ENCODE measurements at regions not wholly inside any gene's neighbourhood (a gene's known extent, or its start where the extent isn't known, plus 50 kb on each side); places are given as distances from the start of the nearest gene placed in this dataset.
A peak's percentile ranks its signal among the peaks of the same experiment; 100 is the strongest.
"Not testable (repeated sequence)": the region's sequence is repeated elsewhere in the genome, so short reads cannot be mapped to it uniquely, and the experiment has no call there.

DNA sequence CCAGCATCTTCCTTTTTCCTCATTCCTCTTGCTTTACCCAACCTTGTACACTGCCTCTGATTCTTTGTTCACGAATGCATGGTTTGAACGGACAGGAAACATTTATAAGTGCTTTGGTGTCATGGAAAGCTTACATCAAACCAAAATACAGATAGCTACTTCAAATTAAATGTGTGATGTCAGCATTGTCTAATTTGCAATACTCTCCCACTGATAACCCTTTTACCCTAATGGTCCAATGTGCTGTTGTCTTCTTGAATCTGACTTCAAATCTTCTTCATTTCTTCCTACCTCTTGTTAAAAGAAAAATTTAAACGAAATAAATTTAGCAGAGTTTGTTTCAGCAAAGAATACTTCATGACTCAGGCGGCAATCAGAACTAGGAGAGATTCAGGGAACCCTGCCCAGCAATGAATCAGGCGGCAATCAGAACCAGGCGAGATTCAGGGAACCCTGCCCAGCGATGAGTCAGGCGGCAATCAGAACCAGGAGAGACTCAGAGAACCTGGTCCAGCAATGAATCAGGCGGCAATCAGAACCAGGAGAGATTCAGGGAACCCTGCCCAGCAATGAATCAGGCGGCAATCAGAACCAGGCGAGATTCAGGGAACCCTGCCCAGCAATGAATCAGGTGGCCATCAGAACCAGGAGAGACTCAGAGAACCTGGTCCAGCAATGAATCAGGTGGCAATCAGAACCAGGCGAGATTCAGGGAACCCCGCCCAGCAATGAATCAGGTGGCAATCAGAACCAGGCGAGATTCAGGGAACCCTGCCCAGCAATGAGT, 1212.9 kb upstream of the TENM3 start:
- not testable (repeated sequence) for H3K36me3 Mint-ChIP-seq, H3K27ac Mint-ChIP-seq, H3K4me1 Mint-ChIP-seq, H3K4me3 Mint-ChIP-seq, H3K27me3 Mint-ChIP-seq
- H3K9me3 Mint-ChIP-seq: peaks cover 1 to 12% (median 2%) of the 10 kb centered on the region in 3 donors

DNA sequence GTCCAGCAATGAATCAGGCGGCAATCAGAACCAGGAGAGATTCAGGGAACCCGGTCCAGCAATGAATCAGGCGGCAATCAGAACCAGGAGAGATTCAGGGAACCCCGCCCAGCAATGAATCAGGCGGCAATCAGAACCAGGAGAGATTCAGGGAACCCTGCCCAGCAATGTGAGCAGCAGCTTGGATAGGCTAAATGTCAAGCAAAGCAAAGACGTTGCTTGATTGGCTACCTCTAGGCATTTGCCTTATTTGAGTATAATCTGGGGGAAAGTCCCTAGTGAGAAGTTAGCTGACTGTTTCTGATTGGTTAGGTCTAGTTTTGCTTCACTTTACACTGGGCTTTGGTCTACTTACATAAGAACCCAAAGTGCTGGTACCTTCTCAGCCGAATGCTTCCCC, 1212.2 kb upstream of the TENM3 start:
- peaks cover 1 to 12% (median 2%) of the 10 kb centered on the region in 3 donors for H3K9me3 Mint-ChIP-seq
- no peak overlapping the region for H3K4me3 Mint-ChIP-seq

GRCh38 chr4:181043486-181043885, 1199.7 kb upstream of the TENM3 start:
- Mint-ChIP-seq H3K9me3 (peaks cover 0 to 6% (median 0%) of the 10 kb centered on the region in 3 donors), H3K27me3 (no peaks in the 10 kb centered on the region), H3K4me3 (no peak overlapping the region), H3K27ac (no peak overlapping the region), H3K4me1 (no peaks in the 10 kb centered on the region), H3K36me3 (no peaks in the 10 kb centered on the region)

More for the DNA sequence above, 1212.2 kb upstream of the TENM3 start:
- Mint-ChIP-seq H3K27me3 (no peaks in the 10 kb centered on the region), H3K36me3 (no peaks in the 10 kb centered on the region), H3K4me1 (no peaks in the 10 kb centered on the region), H3K27ac (no peak overlapping the region)

DNA sequence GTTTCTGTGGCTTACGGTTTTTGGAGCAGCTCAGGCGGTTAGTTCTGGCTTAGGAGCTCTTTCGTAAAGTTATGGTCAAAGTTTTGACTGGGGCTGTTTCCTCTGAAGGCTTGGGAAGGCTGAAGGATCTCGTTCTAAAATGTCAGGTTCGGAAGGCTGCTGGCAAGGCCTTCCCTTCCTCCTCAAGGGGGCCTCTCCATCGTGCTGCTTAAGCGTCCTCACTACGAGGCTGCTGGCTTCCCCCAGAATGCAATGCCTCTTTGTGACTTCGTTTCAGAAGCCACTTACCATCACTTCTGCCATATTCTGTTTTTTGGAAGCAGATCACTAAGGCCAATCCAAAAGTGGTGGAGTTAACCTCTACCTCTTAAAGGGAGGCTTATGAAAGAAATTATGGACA, 1196.4 kb upstream of the TENM3 start:
- Mint-ChIP-seq H3K4me1 (no peaks in the 10 kb centered on the region), H3K27ac (no peak overlapping the region), H3K36me3 (no peaks in the 10 kb centered on the region)

DNA sequence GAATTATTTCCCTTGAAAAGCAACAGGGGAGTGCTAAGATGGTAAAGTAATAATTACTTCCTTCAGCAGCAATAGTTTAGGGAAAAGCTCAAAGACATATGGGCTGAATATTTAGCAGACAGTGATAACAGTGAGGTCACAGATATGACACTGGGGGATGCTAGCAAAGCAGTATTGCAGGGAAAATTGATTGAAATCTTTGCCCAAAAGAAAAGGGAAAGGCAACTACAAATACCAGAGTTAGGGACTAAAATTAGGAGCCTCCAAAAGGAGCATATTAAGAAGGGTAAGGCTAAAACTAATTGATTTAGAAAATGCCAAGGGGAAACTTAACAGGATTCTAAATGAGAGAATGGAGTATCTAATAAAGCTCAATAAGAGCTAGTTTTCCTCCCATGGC, 1191.3 kb upstream of the TENM3 start:
- Mint-ChIP-seq H3K4me1 (no peaks in the 10 kb centered on the region), H3K9me3 (peaks cover 0 to 4% (median 2%) of the 10 kb centered on the region in 3 donors), H3K27ac (no peak overlapping the region), H3K4me3 (no peak overlapping the region), H3K27me3 (no peaks in the 10 kb centered on the region), H3K36me3 (no peaks in the 10 kb centered on the region)

More for the DNA sequence above, 1196.4 kb upstream of the TENM3 start:
- Mint-ChIP-seq H3K9me3 (peaks cover 0 to 5% (median 2%) of the 10 kb centered on the region in 3 donors), H3K4me3 (no peak overlapping the region), H3K27me3 (no peaks in the 10 kb centered on the region)

DNA sequence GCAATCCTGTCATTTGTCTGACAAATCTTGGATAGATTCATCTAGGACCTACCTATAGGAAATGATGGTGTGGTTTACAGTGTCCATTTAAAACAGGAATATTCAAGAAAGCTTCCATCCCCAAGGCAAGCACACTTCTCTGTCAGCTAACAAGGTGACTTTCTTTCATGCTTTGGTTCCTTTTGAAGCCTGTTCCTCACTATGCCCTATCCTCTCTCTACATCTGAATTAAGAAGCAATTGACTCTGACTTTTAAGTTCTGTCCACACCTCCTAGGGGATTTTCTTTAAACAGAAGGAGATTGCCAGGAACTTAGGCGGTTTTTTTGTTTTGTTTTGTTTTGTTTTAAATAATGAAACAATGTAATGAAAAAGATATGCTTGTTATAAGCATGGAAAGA, 1181.4 kb upstream of the TENM3 start:
- peaks cover 0 to 3% (median 2%) of the 10 kb centered on the region in 3 donors for H3K9me3 Mint-ChIP-seq
- H3K36me3 Mint-ChIP-seq: no peaks in the 10 kb centered on the region
- no peak overlapping the region for H3K4me3 Mint-ChIP-seq
- no peaks in the 10 kb centered on the region for H3K4me1 Mint-ChIP-seq
- H3K27me3 Mint-ChIP-seq: no peaks in the 10 kb centered on the region
- no peak overlapping the region for H3K27ac Mint-ChIP-seq

DNA sequence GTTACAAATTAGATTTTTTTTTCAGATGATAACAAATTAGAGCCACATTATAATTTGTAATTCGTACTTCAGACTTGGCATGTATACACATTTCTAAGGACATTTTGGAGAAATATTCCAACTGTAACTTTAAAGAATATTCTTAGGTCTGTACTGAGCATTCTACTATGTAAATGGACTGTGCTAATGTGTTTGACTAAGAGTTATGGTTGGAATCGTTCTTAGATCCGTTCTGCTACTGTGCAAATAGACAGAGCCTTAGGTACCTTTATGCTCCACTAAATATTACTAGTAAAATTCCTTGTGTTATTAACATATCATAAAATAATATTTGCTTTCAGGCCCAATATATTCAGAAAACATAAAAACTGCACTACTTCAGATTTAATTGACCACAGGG, 1180.0 kb upstream of the TENM3 start:
- H3K36me3 Mint-ChIP-seq: no peaks in the 10 kb centered on the region
- peaks cover 0 to 7% (median 2%) of the 10 kb centered on the region in 3 donors for H3K9me3 Mint-ChIP-seq
- H3K4me3 Mint-ChIP-seq: no peak overlapping the region
- H3K27ac Mint-ChIP-seq: no peak overlapping the region
- H3K4me1 Mint-ChIP-seq: no peaks in the 10 kb centered on the region
- no peaks in the 10 kb centered on the region for H3K27me3 Mint-ChIP-seq

GRCh38 chr4:181077341-181077740, 1165.9 kb upstream of the TENM3 start:
- peaks cover 2% of the 10 kb centered on the region for H3K36me3 Mint-ChIP-seq
- no peaks in the 10 kb centered on the region for H3K27me3 Mint-ChIP-seq
- H3K4me3 Mint-ChIP-seq: no peak overlapping the region
- H3K27ac Mint-ChIP-seq: no peak overlapping the region
- H3K4me1 Mint-ChIP-seq: no peaks in the 10 kb centered on the region
- H3K9me3 Mint-ChIP-seq: peaks cover 0 to 2% (median 1%) of the 10 kb centered on the region in 3 donors

DNA sequence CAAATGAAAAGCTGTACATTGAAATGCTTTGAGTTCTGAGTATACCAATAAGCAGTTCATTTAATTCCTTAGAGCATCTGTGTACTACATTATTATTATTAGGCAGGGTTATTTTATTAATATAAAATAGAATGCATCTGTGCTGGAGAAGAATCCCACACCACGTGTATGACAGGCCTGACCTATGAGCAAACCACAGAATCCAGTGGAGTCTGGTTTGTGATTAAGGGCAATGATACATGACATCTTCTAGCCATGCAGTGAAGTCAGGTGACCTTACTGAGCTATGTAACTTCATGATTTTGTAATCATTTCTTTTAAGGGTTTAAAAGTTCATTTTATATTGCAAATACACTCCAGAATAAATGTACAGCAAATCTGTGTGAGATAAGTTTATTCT, 1165.0 kb upstream of the TENM3 start:
- H3K36me3 Mint-ChIP-seq: peaks cover 2% of the 10 kb centered on the region
- H3K27me3 Mint-ChIP-seq: no peaks in the 10 kb centered on the region
- H3K4me3 Mint-ChIP-seq: peak overlapping the region in 1 of 4 donors; percentile 28
- no peaks in the 10 kb centered on the region for H3K4me1 Mint-ChIP-seq
- H3K9me3 Mint-ChIP-seq: peaks cover 0 to 2% (median 1%) of the 10 kb centered on the region in 3 donors
- no peak overlapping the region for H3K27ac Mint-ChIP-seq

GRCh38 chr4:181083757-181084361, 1159.3 kb upstream of the TENM3 start:
- Mint-ChIP-seq H3K36me3 (no peaks in the 10 kb centered on the region), H3K4me3 (no peak overlapping the region)

GRCh38 chr4:181085557-181085956, 1157.6 kb upstream of the TENM3 start:
- H3K36me3 Mint-ChIP-seq: no peaks in the 10 kb centered on the region
- peaks cover 0 to 7% (median 1%) of the 10 kb centered on the region in 3 donors for H3K9me3 Mint-ChIP-seq
- no peak overlapping the region for H3K4me3 Mint-ChIP-seq
- H3K4me1 Mint-ChIP-seq: peaks cover 0 to 1% (median 0%) of the 10 kb centered on the region in 3 donors
- no peaks in the 10 kb centered on the region for H3K27me3 Mint-ChIP-seq
- no peak overlapping the region for H3K27ac Mint-ChIP-seq

More at GRCh38 chr4:181083757-181084361, 1159.3 kb upstream of the TENM3 start:
- no peaks in the 10 kb centered on the region for H3K27me3 Mint-ChIP-seq
- peaks cover 0 to 1% (median 0%) of the 10 kb centered on the region in 3 donors for H3K4me1 Mint-ChIP-seq
- H3K27ac Mint-ChIP-seq: no peak overlapping the region
- H3K9me3 Mint-ChIP-seq: peaks cover 0 to 5% (median 0%) of the 10 kb centered on the region in 3 donors

DNA sequence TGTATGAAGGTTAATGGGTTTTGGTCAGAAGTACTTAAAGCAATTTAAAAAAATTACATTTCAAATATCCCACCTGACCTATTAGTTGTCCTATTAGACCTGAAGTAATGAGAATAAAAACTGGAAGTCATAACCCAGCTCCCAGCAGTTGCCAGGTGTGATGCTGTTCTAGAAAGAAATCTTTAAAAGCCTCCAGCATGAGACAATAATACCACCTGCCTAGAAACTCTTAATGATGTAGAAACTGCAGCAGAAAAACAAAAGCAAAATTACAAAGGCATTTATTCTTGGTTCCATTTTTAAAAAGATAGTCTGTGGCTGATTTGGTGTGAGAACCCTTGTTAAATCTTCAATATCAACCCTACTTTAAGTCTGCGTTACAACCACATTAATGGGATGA, 1137.7 kb upstream of the TENM3 start:
- no peaks in the 10 kb centered on the region for H3K36me3 Mint-ChIP-seq

DNA sequence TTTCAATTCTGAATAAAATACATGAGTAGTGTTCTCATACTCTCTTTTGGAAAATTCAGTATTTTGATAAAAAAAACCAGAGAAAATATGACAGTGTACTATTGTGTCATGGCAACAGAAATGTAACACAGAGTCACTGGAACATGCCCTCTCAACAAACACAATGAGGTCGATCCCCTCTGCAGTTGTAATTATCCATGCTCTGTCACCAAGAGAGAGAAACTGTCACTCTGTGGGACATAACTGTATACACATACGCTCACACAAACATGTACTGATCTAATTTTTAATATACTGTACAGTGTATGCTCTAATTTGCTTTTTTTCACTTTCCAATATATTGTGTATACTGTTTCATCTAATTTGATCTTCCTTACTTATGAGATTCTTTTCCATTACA, 1136.8 kb upstream of the TENM3 start:
- no peaks in the 10 kb centered on the region for H3K4me1 Mint-ChIP-seq
- H3K27ac Mint-ChIP-seq: no peak overlapping the region
- H3K27me3 Mint-ChIP-seq: no peaks in the 10 kb centered on the region
- no peaks in the 10 kb centered on the region for H3K36me3 Mint-ChIP-seq
- H3K4me3 Mint-ChIP-seq: no peak overlapping the region
- H3K9me3 Mint-ChIP-seq: peaks cover 0 to 4% (median 2%) of the 10 kb centered on the region in 3 donors

More for the DNA sequence above, 1137.7 kb upstream of the TENM3 start:
- Mint-ChIP-seq H3K9me3 (peaks cover 0 to 1% (median under 1%) of the 10 kb centered on the region in 3 donors), H3K27ac (no peak overlapping the region), H3K4me1 (no peaks in the 10 kb centered on the region), H3K27me3 (no peaks in the 10 kb centered on the region), H3K4me3 (no peak overlapping the region)

GRCh38 chr4:181108237-181108636, 1135.0 kb upstream of the TENM3 start:
- peaks cover 2 to 10% (median 2%) of the 10 kb centered on the region in 3 donors for H3K9me3 Mint-ChIP-seq
- no peaks in the 10 kb centered on the region for H3K4me1 Mint-ChIP-seq
- H3K27ac Mint-ChIP-seq: no peak overlapping the region
- no peaks in the 10 kb centered on the region for H3K27me3 Mint-ChIP-seq
- no peaks in the 10 kb centered on the region for H3K36me3 Mint-ChIP-seq
- H3K4me3 Mint-ChIP-seq: no peak overlapping the region

GRCh38 chr4:181119186-181119585, 1124.0 kb upstream of the TENM3 start:
- H3K4me1 Mint-ChIP-seq: no peaks in the 10 kb centered on the region
- peaks cover 0 to 3% (median 2%) of the 10 kb centered on the region in 3 donors for H3K9me3 Mint-ChIP-seq
- no peaks in the 10 kb centered on the region for H3K27me3 Mint-ChIP-seq
- H3K4me3 Mint-ChIP-seq: no peak overlapping the region
- no peak overlapping the region for H3K27ac Mint-ChIP-seq
- H3K36me3 Mint-ChIP-seq: no peaks in the 10 kb centered on the region

- H3K4me3 Mint-ChIP-seq: no peak overlapping the region
- H3K27ac Mint-ChIP-seq: no peak overlapping the region
- no peaks in the 10 kb centered on the region for H3K4me1 Mint-ChIP-seq
- H3K9me3 Mint-ChIP-seq: peaks cover 0 to 3% (median 2%) of the 10 kb centered on the region in 3 donors
- no peaks in the 10 kb centered on the region for H3K27me3 Mint-ChIP-seq
- peaks cover 2% of the 10 kb centered on the region for H3K36me3 Mint-ChIP-seq
These were observed 1121.5 kb upstream of the TENM3 start for GRCh38 chr4:181121733-181122132.

All from IgD-negative memory B cell (primary cell).